ENCODE measurements at regions not wholly inside any gene's neighbourhood (a gene's known extent, or its start where the extent isn't known, plus 50 kb on each side); places are given as distances from the start of the nearest gene placed in this dataset.

GRCh38 chr11:130710021-130710420 is 206.3 kb downstream of the SNX19 start:
- no peak overlapping the region for H3K27ac ChIP-seq
- no peak overlapping the region for H3K4me3 ChIP-seq
- DNase-seq, result no peak
- no peaks in the 10 kb centered on the region for H3K36me3 ChIP-seq (replicated peaks in 1 of 2)
- WGBS, 4 donors, result 66 to 78% (median 72%) methylated on average over 5 of the region's 5 CpGs
- H3K4me1 ChIP-seq (replicated peaks in 1 of 2), result no peaks in the 10 kb centered on the region
- no peaks in the 10 kb centered on the region for H3K9me3 ChIP-seq (replicated peaks in 1 of 3)
- TF ChIP-seq CTCF (IDR thresholded peaks at IDR 0.05), result no peak
- TF ChIP-seq POLR2A (IDR thresholded peaks at IDR 0.05), result no peak
- H3K27me3 ChIP-seq, result no peaks in the 10 kb centered on the region
- intact Hi-C loops (cut with DNase I), result no loop called here

GRCh38 chr11:130710497-130711012 is 205.7 kb downstream of the SNX19 start:
- WGBS, 4 donors, result 63 to 76% (median 66%) methylated on average over 9 to 13 of the region's 13 CpGs
- no peaks in the 10 kb centered on the region for H3K4me1 ChIP-seq (replicated peaks in 1 of 2)
- H3K9me3 ChIP-seq (replicated peaks in 1 of 3), result no peaks in the 10 kb centered on the region
- no peaks in the 10 kb centered on the region for H3K27me3 ChIP-seq
- TF ChIP-seq POLR2A (IDR thresholded peaks at IDR 0.05), result no peak
- no peak for TF ChIP-seq CTCF (IDR thresholded peaks at IDR 0.05)
- H3K36me3 ChIP-seq (replicated peaks in 1 of 2), result no peaks in the 10 kb centered on the region
- DNase-seq, result no peak
- no peak overlapping the region for H3K27ac ChIP-seq
- H3K4me3 ChIP-seq, result no peak overlapping the region
- intact Hi-C loops (cut with DNase I), result no loop called here

- TF ChIP-seq POLR2A (IDR thresholded peaks at IDR 0.05) (no peak), CTCF (IDR thresholded peaks at IDR 0.05) (no peak)
- no peak for DNase-seq
- no peaks in the 10 kb centered on the region for H3K27me3 ChIP-seq
- no peaks in the 10 kb centered on the region for H3K4me1 ChIP-seq (replicated peaks in 1 of 2)
- H3K27ac ChIP-seq, result no peak overlapping the region
- H3K36me3 ChIP-seq (replicated peaks in 1 of 2), result no peaks in the 10 kb centered on the region
- intact Hi-C loops (cut with DNase I), result no loop called here
- no peaks in the 10 kb centered on the region for H3K9me3 ChIP-seq (replicated peaks in 1 of 3)
- WGBS, 4 donors, result 55 to 71% (median 58%) methylated on average over 6 of the region's 6 CpGs
- no peak overlapping the region for H3K4me3 ChIP-seq
These were observed 205.1 kb downstream of the SNX19 start for GRCh38 chr11:130711193-130711592.

GRCh38 chr11:130712480-130712879 is 203.8 kb downstream of the SNX19 start:
- intact Hi-C loops (cut with DNase I), result no loop called here
- Histone ChIP-seq H3K27ac (no peak overlapping the region), H3K4me3 (no peak overlapping the region), H3K36me3 (replicated peaks in 1 of 2) (no peaks in the 10 kb centered on the region), H3K9me3 (replicated peaks in 1 of 3) (no peaks in the 10 kb centered on the region), H3K4me1 (replicated peaks in 1 of 2) (no peaks in the 10 kb centered on the region), H3K27me3 (no peaks in the 10 kb centered on the region)
- DNase-seq, result no peak
- TF ChIP-seq POLR2A (IDR thresholded peaks at IDR 0.05), result no peak
- TF ChIP-seq CTCF (IDR thresholded peaks at IDR 0.05), result no peak
